Esophagus squamous epithelium (tissue), 4 donors: ENCODE measurements at regions not wholly inside any gene's neighbourhood (a gene's known extent, or its start where the extent isn't known, plus 50 kb on each side); places are given as distances from the start of the nearest gene placed in this dataset.

Experiments
- CTCF ChIP-seq, 6 experiments: fragments of 450-650 bp in 4 of 6; fragments of 200-600 bp in 2 of 6; sonication (generic) in 2 of 6; IDR thresholded peaks; one replicate each; pipeline ENCODE4 v1.5.1; 2016 to 2019; ENCODE audit warnings: antibody characterized with exemption in 6 of 6, mild to moderate bottlenecking in 4 of 6, moderate library complexity in 4 of 6
- POLR2A ChIP-seq, 4 donors: fragments of 450-650 bp; IDR thresholded peaks; one replicate each; pipeline ENCODE4 v1.6.1; 2017; ENCODE audit warnings: antibody characterized with exemption in 4 of 4, mild to moderate bottlenecking in 4 of 4, moderate library complexity in 3 of 4

GRCh38 chr7:157472311-157473050 is 135.7 kb downstream of the DNAJB6 start:
- no peak for TF ChIP-seq POLR2A (IDR thresholded peaks at IDR 0.05)
- TF ChIP-seq CTCF (IDR thresholded peaks at IDR 0.05) = no peak
